H9 (cell line): ENCODE measurements at regions not wholly inside any gene's neighbourhood (a gene's known extent, or its start where the extent isn't known, plus 50 kb on each side); places are given as distances from the start of the nearest gene placed in this dataset.

Experiments used
- DNase-seq: peaks from one replicate; pipeline ENCODE4 v3.0.0-alpha.2; 2017
- H2AFZ ChIP-seq: one replicate; pipeline ENCODE4 v1.6.1; 2013; ENCODE audit warnings: mild to moderate bottlenecking, low read length, control low read depth, moderate library complexity
- H2AK5ac ChIP-seq: 2 replicates; pipeline ENCODE4 v1.6.1; 2013; ENCODE audit warnings: low read length, control low read depth, mixed read lengths; ENCODE audit not compliant: insufficient read length
- H2BK120ac ChIP-seq: one replicate; pipeline ENCODE4 v1.6.1; 2013; ENCODE audit warnings: low read depth, mild to moderate bottlenecking, low read length, control low read depth, inconsistent platforms; ENCODE audit not compliant: poor library complexity, severe bottlenecking
- H2BK12ac ChIP-seq: 2 replicates; pipeline ENCODE4 v1.6.1; 2013; ENCODE audit warnings: low read length, control low read depth, mixed read lengths, low read depth; ENCODE audit not compliant: insufficient read length
- H2BK15ac ChIP-seq: 2 replicates; pipeline ENCODE4 v1.6.1; 2013; ENCODE audit warnings: low read depth, low read length, control low read depth
- H2BK20ac ChIP-seq: one replicate; pipeline ENCODE4 v1.6.1; 2013; ENCODE audit warnings: low read depth, mild to moderate bottlenecking, low read length, control low read depth, inconsistent platforms; ENCODE audit not compliant: poor library complexity, severe bottlenecking
- H2BK5ac ChIP-seq: 2 replicates; pipeline ENCODE4 v1.6.1; 2013; ENCODE audit warnings: low read length, control low read depth, mixed read lengths; ENCODE audit not compliant: insufficient read length
- H3K14ac ChIP-seq: 2 replicates; pipeline ENCODE4 v1.6.1; 2013; ENCODE audit warnings: low read length, control low read depth; ENCODE audit not compliant: insufficient read depth
- H3K18ac ChIP-seq: 2 replicates; pipeline ENCODE4 v1.6.1; 2013; ENCODE audit warnings: low read depth, mild to moderate bottlenecking, mixed read lengths, low read length, control low read depth; ENCODE audit not compliant: insufficient read length
- H3K23ac ChIP-seq: 2 replicates; pipeline ENCODE4 v1.6.1; 2013; ENCODE audit warnings: low read length, control low read depth, mixed read lengths, low read depth; ENCODE audit not compliant: insufficient read length
- H3K23me2 ChIP-seq: 2 replicates; pipeline ENCODE4 v1.6.1; 2013; ENCODE audit warnings: low read depth, mild to moderate bottlenecking, mixed read lengths, low read length, control low read depth; ENCODE audit not compliant: insufficient read length, poor library complexity, severe bottlenecking
- H3K27ac ChIP-seq: 2 replicates; pipeline ENCODE4 v1.5.1; 2013; ENCODE audit warnings: low read length, control low read depth, mixed read lengths, low read depth; ENCODE audit not compliant: insufficient read length
- H3K27me3 ChIP-seq: 2 replicates; pipeline ENCODE4 v1.6.1; 2013; ENCODE audit warnings: low read length, control low read depth, inconsistent platforms; ENCODE audit not compliant: insufficient read depth
- H3K4ac ChIP-seq: 2 replicates; pipeline ENCODE4 v1.6.1; 2013; ENCODE audit warnings: low read depth, mild to moderate bottlenecking, control low read depth, inconsistent platforms, low read length, moderate library complexity
- H3K4me1 ChIP-seq: 2 replicates; pipeline ENCODE4 v1.6.1; 2013; ENCODE audit warnings: low read length, control low read depth, inconsistent platforms; ENCODE audit not compliant: insufficient read depth
- H3K4me2 ChIP-seq: 2 replicates; pipeline ENCODE4 v1.6.1; 2013; ENCODE audit warnings: low read length, control low read depth, mixed read lengths; ENCODE audit not compliant: insufficient read length, insufficient read depth
- H3K56ac ChIP-seq: 2 replicates; pipeline ENCODE4 v1.6.1; 2013; ENCODE audit warnings: low read depth, mild to moderate bottlenecking, mixed read lengths, low read length, control low read depth; ENCODE audit not compliant: insufficient read length
- H3K79me1 ChIP-seq: 2 replicates; pipeline ENCODE4 v1.6.1; 2013; ENCODE audit warnings: low read depth, mild to moderate bottlenecking, moderate library complexity, low read length, control low read depth, inconsistent platforms; ENCODE audit not compliant: insufficient read depth, poor library complexity, severe bottlenecking
- H3K79me2 ChIP-seq: 2 replicates; pipeline ENCODE4 v1.6.1; 2013; ENCODE audit warnings: low read length, control low read depth, inconsistent platforms; ENCODE audit not compliant: insufficient read depth
- H3K9ac ChIP-seq: 2 replicates; pipeline ENCODE4 v1.6.1; 2013; ENCODE audit warnings: low read length, control low read depth, mixed read lengths; ENCODE audit not compliant: insufficient read length; ENCODE audit errors: extremely low read depth
- H3K9me3 ChIP-seq: one replicate; pipeline ENCODE4 v1.6.1; 2013; ENCODE audit warnings: low read depth, low read length, inconsistent platforms; ENCODE audit not compliant: control insufficient read depth
- H3T11ph ChIP-seq: one replicate; pipeline ENCODE4 v1.6.1; 2013; ENCODE audit warnings: mild to moderate bottlenecking, low read length, control low read depth, inconsistent platforms
- H4K20me1 ChIP-seq: one replicate; pipeline ENCODE4 v1.6.1; 2013; ENCODE audit not compliant: control insufficient read depth, insufficient read length, insufficient read depth
- H4K5ac ChIP-seq: 2 replicates; pipeline ENCODE4 v1.6.1; 2013; ENCODE audit warnings: low read depth, mild to moderate bottlenecking, mixed read lengths, low read length, control low read depth; ENCODE audit not compliant: insufficient read length
- H4K8ac ChIP-seq: replicated peaks from 2 replicates; pipeline ENCODE4 v1.6.1; 2013; ENCODE audit warnings: low read length, control low read depth, mixed read lengths, low read depth; ENCODE audit not compliant: insufficient read length
- H4K91ac ChIP-seq: 2 replicates; pipeline ENCODE4 v1.6.1; 2013; ENCODE audit warnings: low read depth, mild to moderate bottlenecking, moderate library complexity, mixed read lengths, low read length, control low read depth; ENCODE audit not compliant: insufficient read length
- H3K27ac Mint-ChIP-seq, 3 experiments: 2 replicates in 2 of 3; 3 replicates in 1 of 3; pipeline ENCODE4 v1.8.0; 2020 to 2021; ENCODE audit warnings: mixed read lengths in 3 of 3, mild to moderate bottlenecking in 1 of 3, moderate library complexity in 1 of 3
- H3K27me3 Mint-ChIP-seq: 2 replicates; pipeline ENCODE4 v1.8.0; 2021; ENCODE audit warnings: low read depth, mild to moderate bottlenecking, moderate library complexity, mixed read lengths
- H3K36me3 Mint-ChIP-seq, 3 experiments: 2 replicates in 2 of 3; 3 replicates in 1 of 3; pipeline ENCODE4 v1.8.0; 2020 to 2021; ENCODE audit warnings: low read depth in 3 of 3, mixed read lengths in 3 of 3; ENCODE audit not compliant: insufficient read depth in 1 of 3
- H3K4me1 Mint-ChIP-seq, 2 experiments: 2 replicates each; pipeline ENCODE4 v1.8.0; 2020; ENCODE audit warnings: mixed read lengths in 2 of 2
- H3K4me3 Mint-ChIP-seq, 2 experiments: 2 replicates in 1 of 2; 3 replicates in 1 of 2; pipeline ENCODE4 v1.8.0; 2020 to 2021; ENCODE audit warnings: mild to moderate bottlenecking in 2 of 2, mixed read lengths in 2 of 2, moderate library complexity in 1 of 2
- H3K9me3 Mint-ChIP-seq, 2 experiments: 2 replicates in 1 of 2; 3 replicates in 1 of 2; pipeline ENCODE4 v1.8.0; 2020; ENCODE audit warnings: mild to moderate bottlenecking in 2 of 2, mixed read lengths in 2 of 2, moderate library complexity in 1 of 2
- WGBS: extraction: QIAGEN DNeasy Blood & Tissue Kit; methylation state at CpG from one replicate; pipeline ENCODE4 v1.1.7; 2013; ENCODE audit warnings: missing lambda C conversion rate, low lambda C conversion rate, mixed read lengths; ENCODE audit not compliant: insufficient read length; ENCODE audit errors: extremely low coverage; 5-methylcytosine and 5-hydroxymethylcytosine counted together
- TF ChIP-seq, protein P1 (sequence below): fragments of 200-600 bp; sonication (generic); conservative IDR thresholded peaks from 3 replicates; pipeline ENCODE4 v1.8.0; 2021; ENCODE audit warnings: antibody characterized with exemption, mild to moderate bottlenecking

DNA sequence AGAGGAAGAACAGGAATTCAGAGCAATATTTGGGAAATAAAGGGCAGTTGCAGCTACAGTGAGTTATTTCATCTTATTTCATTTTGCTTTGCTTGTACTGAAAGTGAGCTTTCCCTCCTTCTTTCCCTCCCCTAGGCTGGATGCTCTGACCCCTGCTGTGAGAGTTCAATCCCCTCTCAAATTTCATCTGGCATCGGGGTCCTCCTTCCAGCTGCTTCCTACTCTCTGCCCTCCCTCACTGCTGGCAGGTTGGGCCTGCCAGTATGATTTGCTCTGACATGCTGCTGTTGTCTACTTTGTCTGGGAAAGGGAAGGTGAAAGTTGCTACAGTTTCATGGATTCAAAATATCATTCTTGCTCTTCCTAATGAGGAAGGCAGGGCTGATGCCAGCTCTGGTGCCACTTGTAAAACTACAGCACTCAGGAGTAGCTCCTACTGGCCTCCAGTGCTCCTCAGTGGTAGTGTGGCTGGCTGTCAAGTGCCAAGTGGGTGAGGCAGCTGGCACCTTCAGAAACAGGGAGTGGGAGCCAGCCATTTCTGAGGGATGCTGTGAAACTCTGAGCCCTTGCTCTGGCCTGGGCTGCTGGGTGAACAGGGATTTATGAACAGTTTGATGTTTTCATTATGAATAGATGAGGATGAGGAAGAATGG lies 408.6 kb downstream of the HAPSTR1 start:
- no peaks in the 10 kb centered on the region for H3K79me2 ChIP-seq
- no peaks in the 10 kb centered on the region for H4K20me1 ChIP-seq
- no peak overlapping the region; a peak in 1 of 7 replicates for H3K27ac Mint-ChIP-seq
- H3K4ac ChIP-seq: no peak overlapping the region
- H3K27me3 Mint-ChIP-seq: no peaks in the 10 kb centered on the region
- no peak overlapping the region for H3K27ac ChIP-seq
- TF ChIP-seq, protein P1, sequence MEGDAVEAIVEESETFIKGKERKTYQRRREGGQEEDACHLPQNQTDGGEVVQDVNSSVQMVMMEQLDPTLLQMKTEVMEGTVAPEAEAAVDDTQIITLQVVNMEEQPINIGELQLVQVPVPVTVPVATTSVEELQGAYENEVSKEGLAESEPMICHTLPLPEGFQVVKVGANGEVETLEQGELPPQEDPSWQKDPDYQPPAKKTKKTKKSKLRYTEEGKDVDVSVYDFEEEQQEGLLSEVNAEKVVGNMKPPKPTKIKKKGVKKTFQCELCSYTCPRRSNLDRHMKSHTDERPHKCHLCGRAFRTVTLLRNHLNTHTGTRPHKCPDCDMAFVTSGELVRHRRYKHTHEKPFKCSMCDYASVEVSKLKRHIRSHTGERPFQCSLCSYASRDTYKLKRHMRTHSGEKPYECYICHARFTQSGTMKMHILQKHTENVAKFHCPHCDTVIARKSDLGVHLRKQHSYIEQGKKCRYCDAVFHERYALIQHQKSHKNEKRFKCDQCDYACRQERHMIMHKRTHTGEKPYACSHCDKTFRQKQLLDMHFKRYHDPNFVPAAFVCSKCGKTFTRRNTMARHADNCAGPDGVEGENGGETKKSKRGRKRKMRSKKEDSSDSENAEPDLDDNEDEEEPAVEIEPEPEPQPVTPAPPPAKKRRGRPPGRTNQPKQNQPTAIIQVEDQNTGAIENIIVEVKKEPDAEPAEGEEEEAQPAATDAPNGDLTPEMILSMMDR: no peak
- WGBS: no CpG with 5 or more reads among the region's 1 CpG
- H3K9me3 Mint-ChIP-seq: peaks cover 5 to 9% of the 10 kb centered on the region in 2 experiments; a peak in 4 of 5 replicates
- H3K18ac ChIP-seq: no peak overlapping the region
- no peak overlapping the region for H3K4me3 Mint-ChIP-seq
- no peak overlapping the region for H2BK5ac ChIP-seq
- H2BK20ac ChIP-seq: no peak overlapping the region
- H2BK120ac ChIP-seq: no peak overlapping the region
- no peak overlapping the region for H3K56ac ChIP-seq
- H4K5ac ChIP-seq: no peak overlapping the region
- no peaks in the 10 kb centered on the region for H3K23me2 ChIP-seq
- peaks cover 3 to 10% (median 4%) of the 10 kb centered on the region in 3 experiments; a peak in 5 of 7 replicates for H3K36me3 Mint-ChIP-seq
- no peak overlapping the region for H4K91ac ChIP-seq
- peaks cover 23 to 25% of the 10 kb centered on the region in 2 experiments for H3K4me1 Mint-ChIP-seq
- no peaks in the 10 kb centered on the region for H3K79me1 ChIP-seq
- H3T11ph ChIP-seq: no peak overlapping the region
- no peak overlapping the region for H2AK5ac ChIP-seq
- H3K14ac ChIP-seq: no peak overlapping the region
- H3K4me1 ChIP-seq: peaks cover 6% of the 10 kb centered on the region; the same call in 1 of the 2 replicates
- H3K27me3 ChIP-seq: no peaks in the 10 kb centered on the region
- H2AFZ ChIP-seq: no peak overlapping the region
- H3K9me3 ChIP-seq: no peaks in the 10 kb centered on the region
- H3K9ac ChIP-seq: no peak overlapping the region
- no peak overlapping the region for H2BK15ac ChIP-seq
- H2BK12ac ChIP-seq: no peak overlapping the region
- DNase-seq: peak; percentile 52
- no peak overlapping the region for H3K4me2 ChIP-seq
- no peak overlapping the region for H3K23ac ChIP-seq
- H4K8ac ChIP-seq: no peak overlapping the region
